Epithelial cell of proximal tubule (primary cell): ENCODE measurements at regions not wholly inside any gene's neighbourhood (a gene's known extent, or its start where the extent isn't known, plus 50 kb on each side); places are given as distances from the start of the nearest gene placed in this dataset.

ENCODE experiments used
- DNase-seq: peaks from one replicate; pipeline ENCODE4 v3.0.0-alpha.2; 2011; ENCODE audit warnings: low read depth
- H3K4me3 ChIP-seq: 2 replicates; pipeline ENCODE4 v1.5.1; 2011; ENCODE audit warnings: low read depth, mild to moderate bottlenecking, low read length
- CTCF ChIP-seq: conservative IDR thresholded peaks from 2 replicates; pipeline ENCODE4 v1.5.1; 2012; ENCODE audit warnings: low read depth, mild to moderate bottlenecking, low read length

GRCh38 chr11:114909866-114910265 is 231.5 kb downstream of the NXPE2 start:
- no peak for TF ChIP-seq CTCF
- no peak for DNase-seq
- H3K4me3 ChIP-seq, result no peak overlapping the region

DNA sequence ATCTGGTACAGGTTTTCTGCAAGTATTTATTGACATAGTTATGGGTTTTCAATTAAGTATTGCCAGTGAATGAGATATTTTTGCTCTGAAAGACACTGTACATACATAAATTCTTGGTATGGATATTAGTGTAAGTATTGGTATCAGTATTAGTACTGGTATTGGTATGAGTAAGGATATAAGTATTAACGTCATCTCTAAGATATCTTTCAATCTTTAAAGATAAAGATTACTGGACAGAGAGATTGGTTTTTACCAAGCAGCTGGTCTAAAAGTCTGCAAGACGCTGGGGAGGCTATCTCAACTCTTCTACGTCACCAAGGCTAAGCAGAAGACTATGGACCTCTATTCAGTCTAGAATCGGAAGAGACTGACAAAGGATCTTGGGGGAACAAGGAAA is 234.5 kb downstream of the NXPE2 start:
- no peak for TF ChIP-seq CTCF
- DNase-seq, result no peak
- no peak overlapping the region for H3K4me3 ChIP-seq

GRCh38 chr11:114914231-114915005 is 236.1 kb downstream of the NXPE2 start:
- no peak overlapping the region for H3K4me3 ChIP-seq
- no peak for DNase-seq
- TF ChIP-seq CTCF, result no peak

- H3K4me3 ChIP-seq, result no peak overlapping the region
- no peak for DNase-seq
- no peak for TF ChIP-seq CTCF
Measured at GRCh38 chr11:114915871-114916805, 237.8 kb downstream of the NXPE2 start.

DNA sequence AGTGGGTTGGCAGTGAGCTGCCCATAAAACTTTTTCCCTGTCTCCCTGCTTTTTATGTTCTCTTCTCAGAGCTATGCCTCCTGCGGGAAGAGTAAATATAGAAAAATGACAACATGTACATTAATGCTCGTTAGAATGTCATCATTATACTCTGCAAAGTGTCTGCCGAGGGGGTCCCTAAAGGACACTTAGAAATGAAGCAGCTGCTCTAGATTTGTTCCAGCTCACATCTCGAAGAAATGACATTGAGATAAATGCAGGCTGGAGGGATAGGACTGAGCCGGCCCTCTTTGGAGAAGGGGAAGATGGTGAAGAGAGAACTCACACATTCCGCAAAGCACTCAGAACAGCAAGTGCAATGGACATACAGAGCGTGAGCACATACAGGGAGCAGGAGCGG is 240.0 kb downstream of the NXPE2 start:
- H3K4me3 ChIP-seq, result no peak overlapping the region
- no peak for DNase-seq
- TF ChIP-seq CTCF, result no peak

GRCh38 chr11:114921697-114922096 is 243.4 kb downstream of the NXPE2 start:
- H3K4me3 ChIP-seq, result no peak overlapping the region
- no peak for DNase-seq
- TF ChIP-seq CTCF, result no peak
